ENCODE measurements at regions not wholly inside any gene's neighbourhood (a gene's known extent, or its start where the extent isn't known, plus 50 kb on each side); places are given as distances from the start of the nearest gene placed in this dataset.

DNA sequence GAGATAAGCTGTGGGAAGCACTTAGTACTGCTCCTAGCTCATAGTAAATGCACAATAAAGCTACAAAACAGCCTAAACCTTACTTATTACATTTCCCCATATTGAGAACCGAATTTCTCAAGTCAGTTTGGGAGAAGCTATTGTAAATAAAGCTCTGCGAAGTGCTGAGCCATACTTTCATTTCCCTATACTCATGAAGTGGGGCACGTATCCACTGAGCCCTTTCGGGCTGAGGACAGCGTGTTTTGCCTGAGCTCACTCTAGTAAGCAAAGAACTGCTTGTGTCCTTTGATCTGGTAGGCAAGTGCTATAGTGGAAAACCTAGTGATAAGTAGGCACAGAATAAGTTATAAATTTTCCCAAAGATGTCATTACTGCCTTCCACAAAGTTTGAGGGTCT, 165.0 kb downstream of the RSL24D1 start:
- Histone ChIP-seq H3K27ac (ENCODE audit: low read depth, low read length) (no peak overlapping the region), H3K27me3 (ENCODE audit: control insufficient read depth, insufficient read depth, low read length) (no peaks in the 10 kb centered on the region), H3K4me1 (ENCODE audit: control insufficient read depth, insufficient read depth, low read length) (no peaks in the 10 kb centered on the region), H3K36me3 (ENCODE audit: control insufficient read depth, insufficient read depth, low read length) (no peaks in the 10 kb centered on the region), H3K9ac (ENCODE audit: low read length) (no peak overlapping the region), H3K4me3 (ENCODE audit: low read depth, low read length) (no peak overlapping the region), H3K9me3 (ENCODE audit: control insufficient read depth, insufficient read depth, low read depth, low read length) (no peaks in the 10 kb centered on the region)

DNA sequence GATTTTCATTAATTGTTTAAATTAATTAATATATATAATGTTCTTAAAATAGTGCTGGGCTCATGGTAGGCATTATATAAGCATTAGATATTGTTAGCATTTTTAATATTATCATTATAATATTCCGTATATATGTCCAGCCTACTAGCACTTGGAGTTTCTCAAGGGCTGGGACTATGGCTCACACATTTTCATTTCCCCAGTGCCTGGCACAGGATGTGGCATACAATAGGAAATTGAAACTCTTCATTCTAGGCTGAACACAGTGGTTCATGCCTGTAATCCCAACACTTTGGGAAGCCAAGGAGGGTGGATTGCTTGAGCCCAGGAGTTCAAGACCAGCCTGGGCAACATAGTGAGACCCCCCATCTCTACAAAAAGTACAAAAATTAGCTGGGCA, 170.4 kb downstream of the RSL24D1 start:
- no peaks in the 10 kb centered on the region for H3K4me1 ChIP-seq (ENCODE audit: control insufficient read depth, insufficient read depth, low read length)
- no peak overlapping the region for H3K27ac ChIP-seq (ENCODE audit: low read depth, low read length)
- H3K36me3 ChIP-seq (ENCODE audit: control insufficient read depth, insufficient read depth, low read length), result no peaks in the 10 kb centered on the region
- no peak overlapping the region for H3K4me3 ChIP-seq (ENCODE audit: low read depth, low read length)
- no peaks in the 10 kb centered on the region for H3K27me3 ChIP-seq (ENCODE audit: control insufficient read depth, insufficient read depth, low read length)
- H3K9me3 ChIP-seq (ENCODE audit: control insufficient read depth, insufficient read depth, low read depth, low read length), result no peaks in the 10 kb centered on the region
- no peak overlapping the region for H3K9ac ChIP-seq (ENCODE audit: low read length)

DNA sequence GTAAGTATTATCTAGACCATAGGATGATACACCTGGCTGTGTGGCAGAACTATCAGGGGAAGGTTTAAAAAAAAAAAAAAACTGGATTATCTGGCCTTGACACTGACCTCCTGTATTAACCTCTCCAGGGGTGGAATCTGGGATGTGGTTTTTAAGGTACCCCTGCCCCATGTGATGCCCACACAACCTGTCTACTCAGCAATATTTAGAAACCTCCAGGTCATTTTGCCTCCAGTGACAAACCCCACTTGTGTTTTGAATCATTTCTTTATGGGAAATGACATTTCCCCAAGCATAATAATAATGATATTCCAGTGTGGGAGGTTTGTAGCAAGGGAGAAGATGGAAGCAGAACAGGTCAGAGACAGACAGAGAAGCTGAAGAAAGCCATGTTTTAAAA, 179.1 kb downstream of the RSL24D1 start:
- Histone ChIP-seq H3K4me1 (ENCODE audit: control insufficient read depth, insufficient read depth, low read length) (no peaks in the 10 kb centered on the region), H3K9ac (ENCODE audit: low read length) (no peak overlapping the region), H3K9me3 (ENCODE audit: control insufficient read depth, insufficient read depth, low read depth, low read length) (0 out of 2 replicates have a peak, but pooled peaks cover under 1% of the 10 kb centered on the region), H3K4me3 (ENCODE audit: low read depth, low read length) (no peak overlapping the region), H3K27me3 (ENCODE audit: control insufficient read depth, insufficient read depth, low read length) (no peaks in the 10 kb centered on the region), H3K27ac (ENCODE audit: low read depth, low read length) (no peak overlapping the region), H3K36me3 (ENCODE audit: control insufficient read depth, insufficient read depth, low read length) (no peaks in the 10 kb centered on the region)

DNA sequence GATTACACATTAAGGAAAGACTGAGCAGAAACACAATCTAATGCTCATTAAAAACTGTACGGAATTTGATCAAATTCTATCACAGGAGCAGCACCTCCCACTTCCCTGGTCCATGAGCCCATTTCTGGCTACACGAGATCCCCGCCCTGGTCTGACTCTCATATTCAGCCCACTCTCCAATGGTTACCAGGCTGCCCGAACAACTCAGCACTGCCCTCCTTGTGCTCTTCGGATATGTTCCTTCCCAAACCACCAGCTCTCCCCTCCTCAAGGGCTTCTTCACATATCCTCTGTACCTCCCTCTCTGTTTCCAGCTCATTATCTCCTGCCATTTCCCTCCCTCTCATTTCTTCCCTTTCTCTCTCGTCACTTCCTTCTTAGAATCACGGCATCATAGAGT, 180.5 kb downstream of the RSL24D1 start:
- Histone ChIP-seq H3K4me3 (ENCODE audit: low read depth, low read length) (no peak overlapping the region), H3K27me3 (ENCODE audit: control insufficient read depth, insufficient read depth, low read length) (no peaks in the 10 kb centered on the region), H3K9ac (ENCODE audit: low read length) (no peak overlapping the region), H3K36me3 (ENCODE audit: control insufficient read depth, insufficient read depth, low read length) (no peaks in the 10 kb centered on the region), H3K4me1 (ENCODE audit: control insufficient read depth, insufficient read depth, low read length) (no peaks in the 10 kb centered on the region), H3K9me3 (ENCODE audit: control insufficient read depth, insufficient read depth, low read depth, low read length) (0 out of 2 replicates have a peak, but pooled peaks cover 3% of the 10 kb centered on the region), H3K27ac (ENCODE audit: low read depth, low read length) (no peak overlapping the region)

DNA sequence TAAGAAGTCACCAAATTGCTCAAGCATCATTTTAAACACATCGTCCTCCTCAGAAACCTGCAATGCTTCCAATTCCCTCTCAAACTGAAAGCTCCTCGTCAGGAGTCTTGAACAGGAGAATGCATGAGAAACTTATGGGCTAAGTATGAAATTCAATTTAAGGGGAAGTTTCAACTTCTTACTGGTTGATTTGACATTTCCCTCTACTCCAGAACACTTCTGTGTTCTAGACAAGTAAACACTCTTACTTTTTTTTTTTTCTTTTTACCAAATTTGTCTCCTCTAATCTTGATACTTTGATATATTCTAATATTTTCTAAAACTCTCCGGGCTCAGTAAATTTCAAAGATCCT, 181.7 kb downstream of the RSL24D1 start:
- Histone ChIP-seq H3K27me3 (ENCODE audit: control insufficient read depth, insufficient read depth, low read length) (no peaks in the 10 kb centered on the region), H3K4me1 (ENCODE audit: control insufficient read depth, insufficient read depth, low read length) (no peaks in the 10 kb centered on the region), H3K9ac (ENCODE audit: low read length) (no peak overlapping the region), H3K27ac (ENCODE audit: low read depth, low read length) (no peak overlapping the region), H3K4me3 (ENCODE audit: low read depth, low read length) (no peak overlapping the region), H3K36me3 (ENCODE audit: control insufficient read depth, insufficient read depth, low read length) (no peaks in the 10 kb centered on the region), H3K9me3 (ENCODE audit: control insufficient read depth, insufficient read depth, low read depth, low read length) (0 out of 2 replicates have a peak, but pooled peaks cover 3% of the 10 kb centered on the region)

DNA sequence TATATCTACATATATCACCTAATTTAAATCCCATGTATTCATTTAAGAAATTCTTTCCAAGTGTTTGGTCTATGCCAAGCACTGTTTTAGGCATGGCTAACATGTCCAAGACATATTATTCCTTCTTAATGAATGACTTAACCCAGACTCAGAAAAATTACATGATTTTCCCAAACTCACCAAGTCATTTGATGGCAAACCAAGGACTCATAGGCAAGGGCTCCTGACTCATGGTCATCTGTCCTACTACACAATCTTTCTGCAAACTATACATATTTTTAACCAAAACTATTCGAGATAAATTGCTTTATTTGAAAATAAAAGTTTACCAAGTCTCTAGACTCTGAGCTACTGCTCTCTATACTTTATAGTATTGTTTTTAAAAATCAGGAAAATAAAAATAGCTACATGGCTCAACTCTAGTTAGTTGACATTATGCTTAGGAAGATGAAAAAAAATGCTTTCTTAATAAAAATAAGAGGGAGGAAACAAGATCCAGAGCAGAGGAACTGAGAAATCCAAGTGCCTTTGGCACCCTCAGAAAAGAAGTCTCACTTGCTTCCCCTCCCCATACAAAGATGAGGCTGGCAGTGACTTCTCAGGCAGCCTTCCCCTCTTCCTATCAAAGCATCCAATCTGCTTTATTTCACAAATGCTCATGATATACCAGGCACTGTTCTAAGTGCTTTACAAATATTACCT, 182.2 kb downstream of the RSL24D1 start:
- no peaks in the 10 kb centered on the region for H3K36me3 ChIP-seq (ENCODE audit: control insufficient read depth, insufficient read depth, low read length)
- no peak overlapping the region for H3K27ac ChIP-seq (ENCODE audit: low read depth, low read length)
- 0 out of 2 replicates have a peak, but pooled peaks cover 3% of the 10 kb centered on the region for H3K9me3 ChIP-seq (ENCODE audit: control insufficient read depth, insufficient read depth, low read depth, low read length)
- H3K4me1 ChIP-seq (ENCODE audit: control insufficient read depth, insufficient read depth, low read length), result no peaks in the 10 kb centered on the region
- no peak overlapping the region for H3K4me3 ChIP-seq (ENCODE audit: low read depth, low read length)
- no peaks in the 10 kb centered on the region for H3K27me3 ChIP-seq (ENCODE audit: control insufficient read depth, insufficient read depth, low read length)
- no peak overlapping the region for H3K9ac ChIP-seq (ENCODE audit: low read length)

DNA sequence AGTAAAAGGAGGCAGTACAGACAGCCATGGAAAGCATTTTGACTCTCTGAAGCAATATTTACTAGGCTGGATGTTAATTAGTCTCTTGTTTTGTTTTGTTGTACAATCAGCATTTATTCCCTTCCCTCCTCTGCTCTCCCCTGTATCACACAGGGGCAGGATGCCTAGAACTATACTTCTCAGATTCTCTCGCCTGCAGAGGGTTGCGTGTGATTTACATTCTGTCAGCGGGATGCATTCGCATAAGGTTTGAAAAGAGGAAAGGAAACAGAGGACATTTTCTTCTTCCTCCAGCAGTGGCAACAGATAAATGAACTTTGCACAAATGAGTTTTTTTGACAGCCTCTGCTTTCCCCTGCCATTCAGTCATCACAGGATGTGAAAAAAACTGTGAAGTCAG, 188.3 kb downstream of the RSL24D1 start:
- no peaks in the 10 kb centered on the region for H3K27me3 ChIP-seq (ENCODE audit: control insufficient read depth, insufficient read depth, low read length)
- no peaks in the 10 kb centered on the region for H3K36me3 ChIP-seq (ENCODE audit: control insufficient read depth, insufficient read depth, low read length)
- no peaks in the 10 kb centered on the region; the same call in 1 of the 2 replicates for H3K4me1 ChIP-seq (ENCODE audit: control insufficient read depth, insufficient read depth, low read length)
- H3K4me3 ChIP-seq (ENCODE audit: low read depth, low read length), result no peak overlapping the region
- no peak overlapping the region for H3K9ac ChIP-seq (ENCODE audit: low read length)
- 0 out of 2 replicates have a peak, but pooled peaks cover 3% of the 10 kb centered on the region for H3K9me3 ChIP-seq (ENCODE audit: control insufficient read depth, insufficient read depth, low read depth, low read length)
- no peak overlapping the region for H3K27ac ChIP-seq (ENCODE audit: low read depth, low read length)

DNA sequence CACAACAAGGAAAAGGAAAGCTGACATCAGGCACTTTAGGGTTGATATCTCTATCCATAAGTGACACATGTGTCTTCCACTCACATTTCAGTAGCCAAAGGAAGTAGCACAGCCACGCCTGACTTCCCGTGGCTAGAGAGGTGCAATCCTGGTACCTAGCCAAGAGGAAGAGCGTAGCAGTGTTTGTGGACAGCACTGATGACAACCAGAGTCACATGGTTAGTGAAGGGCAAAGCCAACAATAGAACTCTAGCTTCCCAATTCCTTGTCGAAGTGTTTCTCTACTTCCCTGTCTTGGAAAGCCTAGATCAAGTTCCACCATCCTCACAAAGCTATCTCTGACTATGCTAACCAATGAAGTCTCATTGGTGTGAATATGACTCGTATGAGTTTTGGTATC, 189.2 kb downstream of the RSL24D1 start:
- no peak overlapping the region for H3K4me3 ChIP-seq (ENCODE audit: low read depth, low read length)
- no peaks in the 10 kb centered on the region for H3K27me3 ChIP-seq (ENCODE audit: control insufficient read depth, insufficient read depth, low read length)
- no peak overlapping the region for H3K27ac ChIP-seq (ENCODE audit: low read depth, low read length)
- H3K4me1 ChIP-seq (ENCODE audit: control insufficient read depth, insufficient read depth, low read length), result no peaks in the 10 kb centered on the region; the same call in 1 of the 2 replicates
- no peak overlapping the region for H3K9ac ChIP-seq (ENCODE audit: low read length)
- H3K9me3 ChIP-seq (ENCODE audit: control insufficient read depth, insufficient read depth, low read depth, low read length), result 0 out of 2 replicates have a peak, but pooled peaks cover 2% of the 10 kb centered on the region
- H3K36me3 ChIP-seq (ENCODE audit: control insufficient read depth, insufficient read depth, low read length), result no peaks in the 10 kb centered on the region

DNA sequence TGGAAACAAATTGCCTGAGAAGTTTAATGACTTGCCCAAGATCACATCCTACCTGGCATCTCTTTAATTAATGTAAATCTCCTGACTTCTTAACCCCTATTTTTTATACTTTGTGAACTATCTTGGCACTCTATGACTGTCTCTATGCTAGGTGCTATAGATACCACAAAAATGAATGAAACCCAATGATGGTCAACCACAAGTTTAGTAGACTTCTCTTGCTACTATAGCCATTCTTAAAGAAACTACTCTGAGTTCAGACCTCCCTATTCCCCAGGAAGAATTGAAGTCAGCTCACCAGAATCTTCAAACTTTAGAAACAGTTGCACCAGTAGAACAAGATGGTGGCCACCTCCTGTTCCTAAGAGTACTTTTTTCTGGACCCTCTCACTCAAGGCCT, 191.1 kb downstream of the RSL24D1 start:
- Histone ChIP-seq H3K27me3 (ENCODE audit: control insufficient read depth, insufficient read depth, low read length) (no peaks in the 10 kb centered on the region), H3K36me3 (ENCODE audit: control insufficient read depth, insufficient read depth, low read length) (no peaks in the 10 kb centered on the region), H3K9me3 (ENCODE audit: control insufficient read depth, insufficient read depth, low read depth, low read length) (peaks cover 3% of the 10 kb centered on the region; the same call in 1 of the 2 replicates), H3K4me3 (ENCODE audit: low read depth, low read length) (no peak overlapping the region), H3K4me1 (ENCODE audit: control insufficient read depth, insufficient read depth, low read length) (no peaks in the 10 kb centered on the region; the same call in 1 of the 2 replicates), H3K27ac (ENCODE audit: low read depth, low read length) (no peak overlapping the region), H3K9ac (ENCODE audit: low read length) (no peak overlapping the region)

DNA sequence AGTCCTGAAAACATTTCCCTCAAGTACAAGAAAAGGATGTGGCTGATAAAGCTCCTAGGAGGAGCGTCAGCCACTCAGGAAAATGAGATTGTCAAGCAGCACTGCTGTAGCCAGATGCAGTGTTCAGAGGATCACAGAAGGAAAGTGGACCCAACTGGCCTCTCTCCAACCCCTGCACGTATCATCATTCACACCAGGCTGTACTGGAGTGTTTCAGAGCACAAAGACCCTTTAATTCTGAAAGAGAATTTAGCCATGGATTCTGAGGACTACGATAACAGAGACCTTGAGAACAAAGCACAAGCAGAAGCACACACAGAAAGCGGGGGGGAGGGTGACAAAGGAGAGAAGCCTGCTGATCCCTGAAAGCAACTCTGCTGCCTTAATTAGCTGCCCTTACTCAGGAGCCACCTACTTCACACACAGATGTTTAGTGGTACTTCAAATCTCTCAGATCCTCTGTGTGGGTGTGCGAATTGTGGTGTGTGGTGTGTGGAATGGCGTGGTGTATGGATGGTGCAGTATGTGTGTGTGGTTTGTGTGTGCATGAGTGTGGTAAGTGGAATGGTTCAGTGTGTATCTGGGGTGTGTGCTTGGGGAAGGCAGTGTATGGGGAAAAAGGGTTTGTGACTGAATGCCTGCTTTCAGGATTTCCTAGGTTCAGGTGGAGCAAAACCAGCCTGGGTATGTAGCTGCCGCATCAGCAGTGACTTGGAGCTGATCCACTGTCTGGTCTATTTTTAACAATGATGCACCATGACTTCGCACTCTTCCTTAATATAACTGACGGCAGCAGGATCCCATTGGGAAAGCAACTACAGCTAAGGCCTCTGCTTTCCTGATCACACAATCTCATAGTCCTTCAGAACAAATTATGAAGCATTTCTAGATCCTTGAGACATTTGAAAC, 192.5 kb downstream of the RSL24D1 start:
- H3K27ac ChIP-seq (ENCODE audit: low read depth, low read length), result no peak overlapping the region
- H3K4me3 ChIP-seq (ENCODE audit: low read depth, low read length), result no peak overlapping the region
- H3K9me3 ChIP-seq (ENCODE audit: control insufficient read depth, insufficient read depth, low read depth, low read length), result peaks cover 3% of the 10 kb centered on the region; the same call in 1 of the 2 replicates
- no peaks in the 10 kb centered on the region for H3K36me3 ChIP-seq (ENCODE audit: control insufficient read depth, insufficient read depth, low read length)
- H3K27me3 ChIP-seq (ENCODE audit: control insufficient read depth, insufficient read depth, low read length), result no peaks in the 10 kb centered on the region
- no peaks in the 10 kb centered on the region; the same call in 1 of the 2 replicates for H3K4me1 ChIP-seq (ENCODE audit: control insufficient read depth, insufficient read depth, low read length)
- no peak overlapping the region for H3K9ac ChIP-seq (ENCODE audit: low read length)

DNA sequence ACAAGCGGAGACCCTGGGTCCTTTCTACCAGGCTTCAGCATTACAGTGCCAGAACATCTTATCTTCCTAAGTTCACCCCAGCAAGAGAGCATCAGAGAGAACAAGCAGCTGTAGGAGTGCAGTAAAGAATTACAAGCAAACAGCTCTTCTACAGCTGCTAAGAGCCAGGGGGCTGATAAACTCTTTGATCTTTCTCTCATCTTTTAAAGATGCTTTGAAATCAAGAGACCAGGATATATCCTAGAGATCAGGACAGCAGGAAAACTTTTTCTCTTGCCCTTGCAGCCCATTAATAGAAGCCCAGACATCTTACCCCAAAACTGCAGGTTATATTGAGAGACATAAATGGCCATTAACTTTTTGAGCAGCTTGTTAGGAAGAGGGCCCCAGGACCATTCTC, 198.1 kb downstream of the RSL24D1 start:
- H3K4me3 ChIP-seq (ENCODE audit: low read depth, low read length), result no peak overlapping the region
- no peaks in the 10 kb centered on the region for H3K27me3 ChIP-seq (ENCODE audit: control insufficient read depth, insufficient read depth, low read length)
- H3K9ac ChIP-seq (ENCODE audit: low read length), result no peak overlapping the region
- H3K4me1 ChIP-seq (ENCODE audit: control insufficient read depth, insufficient read depth, low read length), result no peaks in the 10 kb centered on the region
- H3K27ac ChIP-seq (ENCODE audit: low read depth, low read length), result no peak overlapping the region
- no peaks in the 10 kb centered on the region for H3K36me3 ChIP-seq (ENCODE audit: control insufficient read depth, insufficient read depth, low read length)
- peaks cover 3% of the 10 kb centered on the region; the same call in 1 of the 2 replicates for H3K9me3 ChIP-seq (ENCODE audit: control insufficient read depth, insufficient read depth, low read depth, low read length)
